ENCODE measurements at regions not wholly inside any gene's neighbourhood (a gene's known extent, or its start where the extent isn't known, plus 50 kb on each side); places are given as distances from the start of the nearest gene placed in this dataset.

DNA sequence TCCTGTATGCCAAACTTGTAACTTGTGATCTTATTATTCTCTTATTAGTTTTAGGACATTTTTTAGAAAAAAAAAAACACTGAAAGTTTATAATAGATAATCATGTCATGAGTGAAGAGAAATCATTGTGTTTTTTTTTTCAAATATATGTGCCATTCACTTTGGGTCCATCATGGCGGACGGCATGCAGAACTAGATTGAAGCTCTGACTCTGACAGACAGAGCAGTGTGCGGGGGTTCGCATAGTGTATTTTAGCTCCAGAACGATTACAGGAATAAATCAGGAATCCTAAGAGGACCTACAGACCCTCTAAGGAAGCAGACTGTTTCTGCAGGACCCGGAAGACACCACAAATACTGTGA, 484.4 kb upstream of the REG3G start (continued):
- TF ChIP-seq ZFP1 (CRISPR knock-in tag; IDR thresholded peaks at IDR 0.05) (0 out of 2 replicates have a peak, but pooled peaks have one; percentile 1), ELK4 (CRISPR knock-in tag; IDR thresholded peaks at IDR 0.05; ENCODE audit: borderline replicate concordance) (no peak), TFE3 (CRISPR knock-in tag; IDR thresholded peaks at IDR 0.05) (no peak), ZNF333 (CRISPR knock-in tag; IDR thresholded peaks at IDR 0.05; ENCODE audit: borderline replicate concordance) (no peak), HOXA7 (CRISPR knock-in tag; IDR thresholded peaks at IDR 0.05) (no peak), ZNF816 (CRISPR knock-in tag; IDR thresholded peaks at IDR 0.05; ENCODE audit: borderline replicate concordance) (peak; percentile 86), SNAI1 (CRISPR knock-in tag; IDR thresholded peaks at IDR 0.05; ENCODE audit: borderline replicate concordance) (no peak), SMC3 (IDR thresholded peaks at IDR 0.05; ENCODE audit: low read length) (no peak), ZNF329 (CRISPR knock-in tag; IDR thresholded peaks at IDR 0.05; ENCODE audit: low read depth) (no peak), GMEB1 (CRISPR knock-in tag; IDR thresholded peaks at IDR 0.05; ENCODE audit: borderline replicate concordance) (0 out of 2 replicates have a peak, but pooled peaks have one; percentile 5), THYN1 (CRISPR knock-in tag; IDR thresholded peaks at IDR 0.05; ENCODE audit: borderline replicate concordance, low read depth) (no peak), IRF1 (CRISPR knock-in tag; IDR thresholded peaks at IDR 0.05; ENCODE audit: low read depth) (no peak)
- TF ChIP-seq, protein P1, sequence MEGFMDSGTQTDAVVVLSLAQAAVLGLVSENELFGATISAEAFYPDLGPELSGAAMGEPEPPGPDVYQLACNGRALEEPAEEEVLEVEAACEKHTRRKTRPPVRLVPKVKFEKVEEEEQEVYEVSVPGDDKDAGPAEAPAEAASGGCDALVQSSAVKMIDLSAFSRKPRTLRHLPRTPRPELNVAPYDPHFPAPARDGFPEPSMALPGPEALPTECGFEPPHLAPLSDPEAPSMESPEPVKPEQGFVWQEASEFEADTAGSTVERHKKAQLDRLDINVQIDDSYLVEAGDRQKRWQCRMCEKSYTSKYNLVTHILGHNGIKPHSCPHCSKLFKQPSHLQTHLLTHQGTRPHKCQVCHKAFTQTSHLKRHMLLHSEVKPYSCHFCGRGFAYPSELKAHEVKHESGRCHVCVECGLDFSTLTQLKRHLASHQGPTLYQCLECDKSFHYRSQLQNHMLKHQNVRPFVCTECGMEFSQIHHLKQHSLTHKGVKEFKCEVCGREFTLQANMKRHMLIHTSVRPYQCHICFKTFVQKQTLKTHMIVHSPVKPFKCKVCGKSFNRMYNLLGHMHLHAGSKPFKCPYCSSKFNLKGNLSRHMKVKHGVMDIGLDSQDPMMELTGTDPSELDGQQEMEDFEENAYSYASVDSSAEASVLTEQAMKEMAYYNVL (CRISPR knock-in tag; IDR thresholded peaks at IDR 0.05; ENCODE audit: borderline replicate concordance) = no peak
- TF ChIP-seq, protein P2, sequence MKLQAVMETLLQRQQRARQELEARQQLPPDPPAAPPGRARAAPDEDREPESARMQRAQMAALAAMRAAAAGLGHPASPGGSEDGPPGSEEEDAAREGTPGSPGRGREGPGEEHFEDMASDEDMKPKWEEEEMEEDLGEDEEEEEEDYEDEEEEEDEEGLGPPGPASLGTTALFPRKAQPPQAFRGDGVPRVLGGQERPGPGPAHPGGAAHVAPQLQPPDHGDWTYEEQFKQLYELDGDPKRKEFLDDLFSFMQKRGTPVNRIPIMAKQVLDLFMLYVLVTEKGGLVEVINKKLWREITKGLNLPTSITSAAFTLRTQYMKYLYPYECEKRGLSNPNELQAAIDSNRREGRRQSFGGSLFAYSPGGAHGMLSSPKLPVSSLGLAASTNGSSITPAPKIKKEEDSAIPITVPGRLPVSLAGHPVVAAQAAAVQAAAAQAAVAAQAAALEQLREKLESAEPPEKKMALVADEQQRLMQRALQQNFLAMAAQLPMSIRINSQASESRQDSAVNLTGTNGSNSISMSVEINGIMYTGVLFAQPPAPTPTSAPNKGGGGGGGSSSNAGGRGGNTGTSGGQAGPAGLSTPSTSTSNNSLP (IDR thresholded peaks at IDR 0.05; ENCODE audit: low read depth, low read length) = 0 out of 2 replicates have a peak, but pooled peaks have one; percentile 11
- TF ChIP-seq, protein P3, sequence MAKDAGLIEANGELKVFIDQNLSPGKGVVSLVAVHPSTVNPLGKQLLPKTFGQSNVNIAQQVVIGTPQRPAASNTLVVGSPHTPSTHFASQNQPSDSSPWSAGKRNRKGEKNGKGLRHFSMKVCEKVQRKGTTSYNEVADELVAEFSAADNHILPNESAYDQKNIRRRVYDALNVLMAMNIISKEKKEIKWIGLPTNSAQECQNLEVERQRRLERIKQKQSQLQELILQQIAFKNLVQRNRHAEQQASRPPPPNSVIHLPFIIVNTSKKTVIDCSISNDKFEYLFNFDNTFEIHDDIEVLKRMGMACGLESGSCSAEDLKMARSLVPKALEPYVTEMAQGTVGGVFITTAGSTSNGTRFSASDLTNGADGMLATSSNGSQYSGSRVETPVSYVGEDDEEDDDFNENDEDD (CRISPR knock-in tag; IDR thresholded peaks at IDR 0.05; ENCODE audit: borderline replicate concordance) = no peak

Data from HepG2 (cell line).